Body of pancreas (tissue), 4 donors: ENCODE measurements at regions not wholly inside any gene's neighbourhood (a gene's known extent, or its start where the extent isn't known, plus 50 kb on each side); places are given as distances from the start of the nearest gene placed in this dataset.

Source experiments
- CTCF ChIP-seq, 7 experiments: fragments of 450-650 bp in 4 of 7; fragments of 200-600 bp in 3 of 7; sonication (generic) in 3 of 7; IDR thresholded peaks; one replicate each; pipeline ENCODE4 v1.5.1; 2016 to 2019; ENCODE audit warnings: antibody characterized with exemption in 7 of 7
- POLR2A ChIP-seq, 3 donors: fragments of 450-650 bp; IDR thresholded peaks; one replicate each; pipeline ENCODE4 v1.6.1; 2016; ENCODE audit warnings: antibody characterized with exemption in 3 of 3, mild to moderate bottlenecking in 2 of 3

GRCh38 chr10:46096909-46097575 lies 51.0 kb upstream of the MSMB start:
- TF ChIP-seq CTCF (IDR thresholded peaks at IDR 0.05) (no peak), POLR2A (IDR thresholded peaks at IDR 0.05) (no peak)
